IPS-NIHi7 (cell line): ENCODE measurements at regions not wholly inside any gene's neighbourhood (a gene's known extent, or its start where the extent isn't known, plus 50 kb on each side); places are given as distances from the start of the nearest gene placed in this dataset.
"Not testable (repeated sequence)": the region's sequence is repeated elsewhere in the genome, so short reads cannot be mapped to it uniquely, and the experiment has no call there.

Experiments
- DNase-seq: peaks from one replicate; pipeline ENCODE4 v3.0.0; 2012; ENCODE audit warnings: mixed read lengths; ENCODE audit errors: extremely low spot score

GRCh38 chr2:35343135-35343534 is 1012.4 kb upstream of the CRIM1 start:
- peak; percentile 15 for DNase-seq

GRCh38 chr2:35339211-35339610 is 1016.4 kb upstream of the CRIM1 start:
- no peak for DNase-seq

DNA sequence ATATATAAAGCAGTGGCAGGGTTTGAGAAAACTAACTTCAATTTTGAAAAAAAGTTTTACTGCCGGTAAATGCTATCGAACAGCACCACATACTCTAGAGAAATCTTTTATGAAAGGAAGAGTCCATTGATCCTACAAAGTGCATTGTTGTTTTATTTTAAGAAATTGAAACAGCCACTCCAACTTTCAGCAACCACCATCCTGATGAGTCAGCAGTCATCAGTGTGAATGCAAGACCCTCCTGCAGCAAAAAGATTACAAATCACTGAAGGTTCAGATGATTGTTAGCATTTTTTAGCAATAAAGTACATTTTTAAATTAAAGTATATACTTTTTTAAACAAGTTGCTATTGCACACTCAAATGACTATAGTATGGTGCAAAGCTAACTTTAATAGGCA is 1017.7 kb upstream of the CRIM1 start:
- no peak for DNase-seq

DNA sequence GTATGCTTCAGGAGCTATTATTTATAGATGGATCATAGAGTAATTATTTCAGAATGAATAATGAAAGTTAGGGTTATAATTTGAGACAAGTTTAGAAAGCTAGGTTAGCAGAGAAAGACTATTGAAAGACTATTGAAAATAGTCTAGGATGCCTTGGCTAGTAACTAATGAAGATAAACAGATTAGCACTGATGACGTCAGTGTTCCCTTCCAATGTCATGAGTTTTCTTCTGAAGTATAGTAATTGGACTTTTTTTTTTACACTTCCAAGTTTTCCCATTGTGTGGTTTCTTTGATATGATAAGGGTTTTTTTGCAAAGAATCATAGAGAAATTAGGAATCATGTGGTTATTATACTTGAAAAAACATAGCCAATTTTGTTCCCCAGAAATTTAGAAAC is 1041.5 kb upstream of the CRIM1 start:
- no peak for DNase-seq

- DNase-seq = no peak
These were observed 1054.2 kb upstream of the CRIM1 start for GRCh38 chr2:35301369-35301768.

DNA sequence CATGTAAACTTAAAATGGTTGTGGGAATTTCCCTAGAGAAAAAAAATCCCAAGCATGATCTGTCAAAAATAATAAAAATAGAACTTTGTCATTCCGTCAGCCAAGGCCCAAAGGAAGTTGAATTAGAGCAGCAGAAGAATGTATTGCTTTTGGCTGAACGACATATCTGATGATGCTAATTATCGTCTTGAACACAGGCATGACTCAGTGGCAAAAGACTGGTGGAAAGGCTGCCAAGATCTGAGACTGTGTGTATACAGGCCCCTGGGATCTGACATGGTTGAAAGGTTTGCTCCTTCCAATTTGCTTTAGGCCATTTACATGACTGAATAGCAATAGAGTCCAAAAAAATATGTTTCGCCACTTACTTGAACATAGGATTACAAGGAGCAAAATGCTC is 1057.1 kb upstream of the CRIM1 start:
- DNase-seq = no peak

- DNase-seq = no peak
These were observed 1058.2 kb upstream of the CRIM1 start for GRCh38 chr2:35297403-35297802.

GRCh38 chr2:35294636-35295263 is 1060.8 kb upstream of the CRIM1 start:
- DNase-seq = no peak

- DNase-seq = peak; percentile 26
These were observed 1062.3 kb upstream of the CRIM1 start for GRCh38 chr2:35293261-35293660.

DNA sequence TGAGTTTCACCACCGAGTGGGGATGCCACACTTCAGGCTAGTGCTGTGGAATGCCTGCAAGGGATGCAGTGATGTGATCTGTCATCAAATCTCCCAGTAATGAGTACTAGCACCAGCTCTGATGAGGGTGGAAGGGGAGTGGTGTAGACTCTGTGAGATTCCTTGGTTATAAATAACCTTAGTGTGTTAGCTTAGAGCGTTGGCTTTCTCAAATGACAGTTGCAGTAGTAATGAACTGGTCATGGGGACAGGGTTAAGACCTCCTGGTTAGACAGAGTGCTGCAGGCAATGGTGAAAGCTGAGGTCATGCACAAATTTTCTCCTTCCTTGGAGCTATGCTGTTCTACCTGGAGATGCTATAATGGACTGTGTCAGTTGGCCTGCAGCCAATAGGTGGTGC is 1063.4 kb upstream of the CRIM1 start:
- DNase-seq = no peak

DNA sequence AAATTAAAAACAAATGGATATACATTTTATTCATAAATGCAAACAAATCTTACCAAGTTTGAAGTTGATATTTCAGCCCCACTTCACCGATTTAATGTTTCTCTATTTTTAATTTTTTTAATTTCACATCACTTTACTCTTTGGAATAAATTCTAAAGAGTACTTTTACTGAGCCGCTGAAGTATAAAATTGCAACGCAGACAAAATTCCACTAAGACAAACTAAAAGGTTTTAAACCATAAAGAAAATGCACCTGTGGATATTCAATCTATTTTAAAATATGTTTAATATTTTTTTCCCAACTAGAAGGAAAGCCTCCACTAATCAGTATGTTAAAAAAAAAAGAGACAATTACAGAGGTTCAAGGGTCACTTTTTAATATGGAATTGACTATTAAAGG is 1073.9 kb upstream of the CRIM1 start:
- DNase-seq = no peak

DNA sequence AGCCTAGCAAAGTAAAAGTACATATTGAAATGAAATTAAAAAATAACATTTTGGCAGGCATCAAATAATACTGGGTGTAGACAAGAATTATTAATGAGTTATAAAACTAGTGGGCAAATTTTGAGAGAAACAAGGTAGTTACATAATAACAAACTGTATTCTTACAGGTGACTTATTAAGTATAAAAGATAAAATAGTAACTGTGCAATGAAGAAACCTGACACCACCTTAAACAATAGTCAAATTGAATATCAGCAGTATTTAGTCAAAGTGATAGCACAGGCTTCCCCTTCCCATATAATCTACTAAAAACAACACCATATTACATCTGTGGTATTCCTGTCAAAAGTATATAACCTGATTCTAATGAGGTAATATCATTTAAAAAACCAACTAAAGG is 1099.8 kb upstream of the CRIM1 start:
- DNase-seq = no peak

- no peak for DNase-seq
These were observed 1104.4 kb upstream of the CRIM1 start for GRCh38 chr2:35251156-35251555.

- no peak for DNase-seq
These were observed 1108.9 kb upstream of the CRIM1 start for GRCh38 chr2:35246702-35247101.

GRCh38 chr2:35228584-35228983 is 1127.0 kb upstream of the CRIM1 start:
- peak; percentile 9 for DNase-seq

- no peak for DNase-seq
These were observed 1135.1 kb upstream of the CRIM1 start for GRCh38 chr2:35220461-35220860.

GRCh38 chr2:35204881-35205280 is 1150.7 kb upstream of the CRIM1 start:
- DNase-seq = no peak

- DNase-seq = no peak
These were observed 1151.3 kb upstream of the CRIM1 start for GRCh38 chr2:35204323-35204722.

- peak; percentile 10 for DNase-seq
These were observed 1156.3 kb upstream of the CRIM1 start for GRCh38 chr2:35199298-35199697.

DNA sequence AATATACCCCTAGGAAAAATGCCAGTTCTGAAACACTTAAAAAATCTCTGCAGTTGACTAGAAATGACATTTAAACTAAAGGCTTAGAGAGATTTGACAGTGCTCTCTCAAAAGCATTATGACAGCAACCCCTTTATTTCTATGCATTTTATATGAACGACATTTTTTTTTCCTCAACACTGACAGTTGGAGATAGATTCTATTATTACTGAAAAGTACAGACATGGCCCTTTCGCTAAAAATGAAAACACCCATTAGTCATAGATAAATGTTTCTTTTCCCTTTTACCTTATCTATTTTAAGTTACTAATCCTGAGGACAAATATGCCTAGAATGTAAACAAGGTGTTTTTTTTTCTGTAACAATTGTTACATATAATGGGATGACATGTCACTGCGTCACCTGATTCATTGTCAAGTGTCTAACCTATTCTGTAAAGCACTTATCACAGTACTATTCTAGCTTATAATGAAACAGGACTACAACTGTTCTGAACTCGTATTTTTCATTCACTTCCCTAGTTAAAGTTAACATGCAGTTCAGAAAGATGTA is 1169.6 kb upstream of the CRIM1 start:
- DNase-seq = no peak

- no peak for DNase-seq
These were observed 1171.1 kb upstream of the CRIM1 start for GRCh38 chr2:35184471-35184870.

- not testable (repeated sequence) for DNase-seq
These were observed 1178.9 kb upstream of the CRIM1 start for GRCh38 chr2:35176726-35177125.

DNA sequence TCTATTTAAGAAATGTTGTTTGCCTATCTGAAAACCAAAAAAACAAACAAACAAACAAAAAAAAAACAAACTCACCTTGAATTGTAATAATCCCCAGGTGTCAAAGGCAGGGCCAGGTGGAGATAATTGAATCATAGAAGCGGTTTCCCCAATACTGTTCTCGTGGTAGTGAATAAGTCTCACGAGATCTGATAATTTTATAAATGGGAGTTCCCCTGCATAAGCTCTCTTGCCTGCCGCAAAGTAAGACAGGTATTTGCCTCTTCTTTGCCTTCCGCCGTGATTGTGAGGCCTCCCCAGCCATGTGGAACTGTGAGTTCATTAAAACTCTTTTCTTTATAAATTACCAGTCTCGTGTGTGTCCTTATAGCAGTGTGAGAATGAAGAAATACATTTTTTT is 1180.7 kb upstream of the CRIM1 start:
- DNase-seq = no peak

DNA sequence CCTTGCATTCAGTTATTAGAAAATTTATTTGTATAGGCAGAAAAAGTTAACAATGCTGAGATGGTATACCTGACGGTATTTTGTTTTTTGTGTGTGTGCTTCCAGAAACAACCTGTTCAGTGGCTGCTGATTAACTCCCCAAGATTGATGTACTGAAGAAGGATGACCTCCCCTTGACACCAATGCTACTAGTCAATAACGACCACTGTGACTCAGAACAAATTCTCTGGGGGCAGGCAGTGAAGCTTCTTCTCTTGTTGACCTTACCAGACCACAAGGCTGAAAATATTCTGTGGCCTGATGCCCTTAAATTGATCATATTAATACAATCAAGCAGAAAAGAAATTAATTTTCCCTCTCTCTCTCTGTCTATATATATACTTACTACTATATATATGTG is 1182.9 kb upstream of the CRIM1 start:
- DNase-seq = no peak
